Smooth muscle cell (in vitro differentiated cells): ENCODE measurements at regions not wholly inside any gene's neighbourhood (a gene's known extent, or its start where the extent isn't known, plus 50 kb on each side); places are given as distances from the start of the nearest gene placed in this dataset.

Experiments
- DNase-seq: peaks from one replicate; lab custom pipeline; 2025; ENCODE audit not compliant: unreplicated experiment; lab: John Stamatoyannopoulos, UW
- H2AFZ ChIP-seq: fragments of 200-600 bp; sonication (generic); 2 replicates; pipeline ENCODE4 v1.6.0; 2016; ENCODE audit warnings: antibody characterized with exemption, low read depth, mild to moderate bottlenecking
- H3F3A ChIP-seq: fragments of 200-600 bp; sonication (generic); 2 replicates; pipeline ENCODE4 v1.6.0; 2017; ENCODE audit warnings: antibody characterized with exemption, low read depth
- H3K27ac ChIP-seq: fragments of 200-600 bp; sonication (generic); 2 replicates; pipeline ENCODE4 v1.5.1; 2016; ENCODE audit warnings: low read depth, mild to moderate bottlenecking
- H3K27me3 ChIP-seq: fragments of 200-600 bp; sonication (generic); 2 replicates; pipeline ENCODE4 v1.6.1; 2016; ENCODE audit warnings: low read depth, mild to moderate bottlenecking
- H3K36me3 ChIP-seq: fragments of 200-600 bp; sonication (generic); 2 replicates; pipeline ENCODE4 v1.5.1; 2016; ENCODE audit warnings: low read depth
- H3K4me1 ChIP-seq: fragments of 200-600 bp; sonication (generic); 2 replicates; pipeline ENCODE4 v1.5.1; 2016; ENCODE audit warnings: low read depth
- H3K4me2 ChIP-seq: fragments of 200-600 bp; sonication (generic); 2 replicates; pipeline ENCODE4 v1.6.0; 2016; ENCODE audit warnings: mild to moderate bottlenecking
- H3K4me3 ChIP-seq: fragments of 200-600 bp; sonication (generic); 2 replicates; pipeline ENCODE4 v1.5.1; 2016; ENCODE audit warnings: mild to moderate bottlenecking
- H3K79me2 ChIP-seq: fragments of 200-600 bp; sonication (generic); 2 replicates; pipeline ENCODE4 v1.6.0; 2016; ENCODE audit warnings: low read depth, mild to moderate bottlenecking
- H3K9ac ChIP-seq: fragments of 200-600 bp; sonication (generic); 2 replicates; pipeline ENCODE4 v1.6.0; 2016; ENCODE audit warnings: low read depth
- H3K9me3 ChIP-seq: fragments of 200-600 bp; sonication (generic); replicated peaks from 2 replicates; pipeline ENCODE4 v1.5.1; 2016; ENCODE audit warnings: low read depth
- H4K20me1 ChIP-seq: fragments of 200-600 bp; sonication (generic); 2 replicates; pipeline ENCODE4 v1.6.0; 2016; ENCODE audit warnings: low read depth
- CTCF ChIP-seq: fragments of 200-600 bp; sonication (generic); IDR thresholded peaks from 2 replicates; pipeline ENCODE4 v1.5.1; 2017; ENCODE audit warnings: borderline replicate concordance, mild to moderate bottlenecking, antibody characterized with exemption; ENCODE audit not compliant: insufficient read depth, poor library complexity, severe bottlenecking
- WGBS: methylation state at CpG from one replicate; pipeline ENCODE4 v1.1.7; 2016; ENCODE audit warnings: low lambda C conversion rate; 5-methylcytosine and 5-hydroxymethylcytosine counted together

GRCh38 chr18:51458861-51459260 lies 261.4 kb upstream of the MEX3C start:
- no peak for DNase-seq
- H3K27me3 ChIP-seq: no peaks in the 10 kb centered on the region
- H3K4me2 ChIP-seq: no peak overlapping the region
- WGBS: 100% methylated on average over 1 of the region's 1 CpG
- TF ChIP-seq CTCF: no peak
- H2AFZ ChIP-seq: no peak overlapping the region
- H3F3A ChIP-seq: no peaks in the 10 kb centered on the region
- no peak overlapping the region for H3K4me3 ChIP-seq
- H3K27ac ChIP-seq: no peak overlapping the region
- no peaks in the 10 kb centered on the region for H3K9me3 ChIP-seq
- H3K9ac ChIP-seq: no peak overlapping the region
- no peaks in the 10 kb centered on the region for H4K20me1 ChIP-seq
- H3K4me1 ChIP-seq: no peaks in the 10 kb centered on the region
- no peaks in the 10 kb centered on the region for H3K79me2 ChIP-seq
- no peaks in the 10 kb centered on the region for H3K36me3 ChIP-seq

GRCh38 chr18:51461956-51462355 lies 264.5 kb upstream of the MEX3C start:
- no peaks in the 10 kb centered on the region for H3K36me3 ChIP-seq
- H3K4me1 ChIP-seq: no peaks in the 10 kb centered on the region
- no peaks in the 10 kb centered on the region for H3K79me2 ChIP-seq
- no peaks in the 10 kb centered on the region for H3K9me3 ChIP-seq
- H3K27ac ChIP-seq: no peak overlapping the region
- no peaks in the 10 kb centered on the region for H3K27me3 ChIP-seq
- TF ChIP-seq CTCF: no peak
- H2AFZ ChIP-seq: no peak overlapping the region
- no peaks in the 10 kb centered on the region for H4K20me1 ChIP-seq
- DNase-seq: no peak
- no peaks in the 10 kb centered on the region for H3F3A ChIP-seq
- H3K4me2 ChIP-seq: no peak overlapping the region
- no peak overlapping the region for H3K4me3 ChIP-seq
- 67% methylated on average over 1 of the region's 1 CpG for WGBS
- no peak overlapping the region for H3K9ac ChIP-seq

- H3K4me2 ChIP-seq: no peak overlapping the region
- H3K9me3 ChIP-seq: no peaks in the 10 kb centered on the region
- H3K4me3 ChIP-seq: no peak overlapping the region
- no peaks in the 10 kb centered on the region for H3F3A ChIP-seq
- H3K79me2 ChIP-seq: no peaks in the 10 kb centered on the region
- WGBS: 88% methylated on average over 9 of the region's 9 CpGs
- H2AFZ ChIP-seq: no peak overlapping the region
- no peaks in the 10 kb centered on the region for H3K4me1 ChIP-seq
- no peak overlapping the region for H3K27ac ChIP-seq
- no peaks in the 10 kb centered on the region for H3K36me3 ChIP-seq
- H3K27me3 ChIP-seq: no peaks in the 10 kb centered on the region
- no peak for DNase-seq
- H4K20me1 ChIP-seq: no peaks in the 10 kb centered on the region
- TF ChIP-seq CTCF: no peak
- H3K9ac ChIP-seq: no peak overlapping the region
Observed at GRCh38 chr18:51463483-51464136, 266.1 kb upstream of the MEX3C start.

GRCh38 chr18:51478908-51479307 lies 281.4 kb upstream of the MEX3C start:
- Histone ChIP-seq H3K9me3 (no peaks in the 10 kb centered on the region), H3F3A (peaks cover 11% of the 10 kb centered on the region), H3K79me2 (no peaks in the 10 kb centered on the region), H3K27me3 (no peaks in the 10 kb centered on the region), H3K36me3 (no peaks in the 10 kb centered on the region), H3K9ac (no peak overlapping the region), H3K4me1 (no peaks in the 10 kb centered on the region), H4K20me1 (no peaks in the 10 kb centered on the region), H3K4me3 (no peak overlapping the region), H2AFZ (no peak overlapping the region), H3K4me2 (no peak overlapping the region), H3K27ac (no peak overlapping the region)
- no peak for TF ChIP-seq CTCF
- whole genome bisulfite sequencing: 90% methylated on average over 6 of the region's 6 CpGs
- no peak for DNase-seq
